ENCODE measurements at regions not wholly inside any gene's neighbourhood (a gene's known extent, or its start where the extent isn't known, plus 50 kb on each side); places are given as distances from the start of the nearest gene placed in this dataset.

DNA sequence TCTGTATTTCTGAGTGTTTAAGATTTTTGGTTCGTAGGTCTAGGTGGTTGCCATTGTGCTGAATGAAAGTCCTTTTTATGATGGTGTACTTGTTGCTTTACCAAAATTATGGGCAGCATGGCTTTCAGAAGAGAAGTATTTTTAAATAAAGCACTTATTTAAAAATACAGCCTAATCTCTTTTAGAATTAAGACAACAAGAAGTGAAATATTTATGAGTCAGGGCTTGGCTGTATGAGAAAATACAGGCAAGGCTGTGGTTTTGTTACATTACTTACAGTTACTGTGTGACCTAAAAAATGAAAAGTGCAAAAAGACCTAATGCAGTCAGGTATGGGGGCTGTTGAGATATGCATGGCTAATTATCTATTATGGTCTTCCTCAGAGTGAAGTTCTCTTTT, 185.2 kb upstream of the PPP1R3A start:
- no peak for TF ChIP-seq REST (IDR thresholded peaks at IDR 0.05; ENCODE audit: low read depth)
- no peak for TF ChIP-seq TCF12 (IDR thresholded peaks at IDR 0.05; ENCODE audit: low read depth)
- TF ChIP-seq RAD21 (IDR thresholded peaks at IDR 0.05; ENCODE audit: low read depth): no peak
- TF ChIP-seq, protein P1, sequence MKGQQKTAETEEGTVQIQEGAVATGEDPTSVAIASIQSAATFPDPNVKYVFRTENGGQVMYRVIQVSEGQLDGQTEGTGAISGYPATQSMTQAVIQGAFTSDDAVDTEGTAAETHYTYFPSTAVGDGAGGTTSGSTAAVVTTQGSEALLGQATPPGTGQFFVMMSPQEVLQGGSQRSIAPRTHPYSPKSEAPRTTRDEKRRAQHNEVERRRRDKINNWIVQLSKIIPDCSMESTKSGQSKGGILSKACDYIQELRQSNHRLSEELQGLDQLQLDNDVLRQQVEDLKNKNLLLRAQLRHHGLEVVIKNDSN (IDR thresholded peaks at IDR 0.05): no peak
- no peak for TF ChIP-seq MAX (IDR thresholded peaks at IDR 0.05)
- no peak for TF ChIP-seq CEBPB (IDR thresholded peaks at IDR 0.05)
- no peak for TF ChIP-seq CREB1 (IDR thresholded peaks at IDR 0.05; ENCODE audit: low read depth)
- no peak for TF ChIP-seq EGR1 (IDR thresholded peaks at IDR 0.05)

GRCh38 chr7:114102996-114103395, 184.2 kb upstream of the PPP1R3A start:
- TF ChIP-seq MAX (IDR thresholded peaks at IDR 0.05) (no peak), YY1 (IDR thresholded peaks at IDR 0.05; ENCODE audit: low read depth) (no peak), TAF1 (IDR thresholded peaks at IDR 0.05; ENCODE audit: low read depth) (no peak), REST (IDR thresholded peaks at IDR 0.05; ENCODE audit: low read depth) (no peak), EP300 (IDR thresholded peaks at IDR 0.05; ENCODE audit: borderline replicate concordance) (no peak), NFIC (IDR thresholded peaks at IDR 0.05) (no peak), CEBPB (IDR thresholded peaks at IDR 0.05) (no peak), TCF12 (IDR thresholded peaks at IDR 0.05; ENCODE audit: low read depth) (no peak), RAD21 (IDR thresholded peaks at IDR 0.05; ENCODE audit: low read depth) (no peak), CREB1 (IDR thresholded peaks at IDR 0.05; ENCODE audit: low read depth) (no peak), EGR1 (IDR thresholded peaks at IDR 0.05) (no peak), ZBTB7A (IDR thresholded peaks at IDR 0.05; ENCODE audit: low read depth) (no peak), FOXM1 (IDR thresholded peaks at IDR 0.05; ENCODE audit: borderline replicate concordance, low read depth) (no peak), TEAD4 (IDR thresholded peaks at IDR 0.05) (no peak)
- TF ChIP-seq, protein P1 (IDR thresholded peaks at IDR 0.05): no peak

- TF ChIP-seq REST (IDR thresholded peaks at IDR 0.05; ENCODE audit: low read depth) (no peak), ZBTB7A (IDR thresholded peaks at IDR 0.05; ENCODE audit: low read depth) (no peak), TCF12 (IDR thresholded peaks at IDR 0.05; ENCODE audit: low read depth) (no peak), CREB1 (IDR thresholded peaks at IDR 0.05; ENCODE audit: low read depth) (no peak), FOXM1 (IDR thresholded peaks at IDR 0.05; ENCODE audit: borderline replicate concordance, low read depth) (no peak), TEAD4 (IDR thresholded peaks at IDR 0.05) (no peak), MAX (IDR thresholded peaks at IDR 0.05) (no peak), NFIC (IDR thresholded peaks at IDR 0.05) (no peak), YY1 (IDR thresholded peaks at IDR 0.05; ENCODE audit: low read depth) (no peak), RAD21 (IDR thresholded peaks at IDR 0.05; ENCODE audit: low read depth) (no peak), TAF1 (IDR thresholded peaks at IDR 0.05; ENCODE audit: low read depth) (no peak), CEBPB (IDR thresholded peaks at IDR 0.05) (no peak)
- TF ChIP-seq, protein P1 (IDR thresholded peaks at IDR 0.05): no peak
Observed at GRCh38 chr7:114102131-114102530, 183.3 kb upstream of the PPP1R3A start.

DNA sequence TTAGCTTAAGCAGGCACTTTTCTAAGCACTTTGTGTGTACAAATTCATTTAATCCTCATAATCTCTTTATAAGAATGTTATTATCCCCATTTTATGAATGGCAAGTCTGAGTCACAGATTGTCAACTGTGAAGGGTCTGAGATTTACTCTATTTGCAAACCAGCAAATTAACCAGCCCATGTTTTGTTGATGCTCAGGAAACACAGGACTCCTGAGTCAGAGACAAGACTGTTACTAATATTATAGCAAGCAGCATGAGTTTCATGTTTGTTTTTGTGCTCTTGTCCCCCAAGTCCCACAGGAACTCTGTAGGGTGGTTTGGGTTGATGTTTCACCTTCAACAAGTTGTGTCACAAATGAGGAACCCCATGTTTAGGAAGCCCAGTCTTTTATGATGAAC, 182.0 kb upstream of the PPP1R3A start:
- TF ChIP-seq RAD21 (IDR thresholded peaks at IDR 0.05; ENCODE audit: low read depth) (no peak), NFIC (IDR thresholded peaks at IDR 0.05) (no peak), TCF12 (IDR thresholded peaks at IDR 0.05; ENCODE audit: low read depth) (no peak), TAF1 (IDR thresholded peaks at IDR 0.05; ENCODE audit: low read depth) (no peak), YY1 (IDR thresholded peaks at IDR 0.05; ENCODE audit: low read depth) (no peak), EP300 (IDR thresholded peaks at IDR 0.05; ENCODE audit: borderline replicate concordance) (no peak), REST (IDR thresholded peaks at IDR 0.05; ENCODE audit: low read depth) (no peak), EGR1 (IDR thresholded peaks at IDR 0.05) (no peak), CEBPB (IDR thresholded peaks at IDR 0.05) (no peak), FOXM1 (IDR thresholded peaks at IDR 0.05; ENCODE audit: borderline replicate concordance, low read depth) (no peak), TEAD4 (IDR thresholded peaks at IDR 0.05) (no peak)
- TF ChIP-seq, protein P1 (IDR thresholded peaks at IDR 0.05): no peak

All from Ishikawa (cell line).